Chondrocyte (in vitro differentiated cells): ENCODE measurements at regions not wholly inside any gene's neighbourhood (a gene's known extent, or its start where the extent isn't known, plus 50 kb on each side); places are given as distances from the start of the nearest gene placed in this dataset.

Experiments used
- DNase-seq: peaks from one replicate; pipeline ENCODE4 v3.0.0; 2021; ENCODE audit warnings: mixed read lengths, low spot score
- H3K27ac Mint-ChIP-seq: one replicate; pipeline ENCODE4 v1.8.0; 2021; ENCODE audit warnings: mild to moderate bottlenecking, moderate library complexity, mixed read lengths; ENCODE audit not compliant: unreplicated experiment
- H3K27me3 Mint-ChIP-seq: 2 replicates; pipeline ENCODE4 v1.8.0; 2021; ENCODE audit warnings: low read depth, mixed read lengths
- H3K36me3 Mint-ChIP-seq: 2 replicates; pipeline ENCODE4 v1.8.0; 2021; ENCODE audit warnings: low read depth, mixed read lengths
- H3K4me1 Mint-ChIP-seq: 2 replicates; pipeline ENCODE4 v1.8.0; 2021; ENCODE audit warnings: low read depth, mild to moderate bottlenecking, mixed read lengths
- H3K4me3 Mint-ChIP-seq: one replicate; pipeline ENCODE4 v1.8.0; 2021; ENCODE audit warnings: mild to moderate bottlenecking, moderate library complexity, mixed read lengths; ENCODE audit not compliant: unreplicated experiment
- H3K9me3 Mint-ChIP-seq: 2 replicates; pipeline ENCODE4 v1.8.0; 2021; ENCODE audit warnings: low read depth, mixed read lengths
- TF ChIP-seq, protein P1 (sequence below): fragments of 200-600 bp; sonication (generic); IDR thresholded peaks from 2 replicates; pipeline ENCODE4 v1.5.0; 2021; ENCODE audit warnings: antibody characterized with exemption, mild to moderate bottlenecking, moderate library complexity

DNA sequence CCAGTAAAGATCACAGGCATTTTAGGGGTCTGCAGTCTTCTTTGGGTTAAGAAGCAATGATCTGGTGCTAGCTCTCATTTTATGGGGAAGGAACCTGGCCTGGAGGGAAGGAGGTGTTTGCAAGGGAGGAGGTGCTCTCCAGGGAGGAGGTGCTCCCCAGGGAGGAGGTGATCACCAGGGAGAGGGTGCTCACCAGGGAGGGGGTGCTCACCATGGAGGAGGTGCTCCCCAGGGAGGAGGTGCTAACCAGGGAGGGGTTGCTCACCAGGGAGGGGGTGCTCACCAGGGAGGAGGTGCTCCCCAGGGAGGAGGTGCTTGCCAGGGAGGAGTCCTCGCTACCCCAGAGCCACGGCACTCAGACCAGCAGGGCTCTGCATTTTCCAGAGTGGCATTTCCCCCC is 115.7 kb downstream of the TLE3 start:
- H3K4me1 Mint-ChIP-seq = peaks cover 2% of the 10 kb centered on the region
- H3K36me3 Mint-ChIP-seq = peaks cover 2% of the 10 kb centered on the region
- peaks cover 25% of the 10 kb centered on the region for H3K27me3 Mint-ChIP-seq
- no peak for DNase-seq
- H3K9me3 Mint-ChIP-seq = no peaks in the 10 kb centered on the region
- no peak overlapping the region for H3K4me3 Mint-ChIP-seq
- no peak overlapping the region for H3K27ac Mint-ChIP-seq
- TF ChIP-seq, protein P1, sequence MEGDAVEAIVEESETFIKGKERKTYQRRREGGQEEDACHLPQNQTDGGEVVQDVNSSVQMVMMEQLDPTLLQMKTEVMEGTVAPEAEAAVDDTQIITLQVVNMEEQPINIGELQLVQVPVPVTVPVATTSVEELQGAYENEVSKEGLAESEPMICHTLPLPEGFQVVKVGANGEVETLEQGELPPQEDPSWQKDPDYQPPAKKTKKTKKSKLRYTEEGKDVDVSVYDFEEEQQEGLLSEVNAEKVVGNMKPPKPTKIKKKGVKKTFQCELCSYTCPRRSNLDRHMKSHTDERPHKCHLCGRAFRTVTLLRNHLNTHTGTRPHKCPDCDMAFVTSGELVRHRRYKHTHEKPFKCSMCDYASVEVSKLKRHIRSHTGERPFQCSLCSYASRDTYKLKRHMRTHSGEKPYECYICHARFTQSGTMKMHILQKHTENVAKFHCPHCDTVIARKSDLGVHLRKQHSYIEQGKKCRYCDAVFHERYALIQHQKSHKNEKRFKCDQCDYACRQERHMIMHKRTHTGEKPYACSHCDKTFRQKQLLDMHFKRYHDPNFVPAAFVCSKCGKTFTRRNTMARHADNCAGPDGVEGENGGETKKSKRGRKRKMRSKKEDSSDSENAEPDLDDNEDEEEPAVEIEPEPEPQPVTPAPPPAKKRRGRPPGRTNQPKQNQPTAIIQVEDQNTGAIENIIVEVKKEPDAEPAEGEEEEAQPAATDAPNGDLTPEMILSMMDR = no peak

DNA sequence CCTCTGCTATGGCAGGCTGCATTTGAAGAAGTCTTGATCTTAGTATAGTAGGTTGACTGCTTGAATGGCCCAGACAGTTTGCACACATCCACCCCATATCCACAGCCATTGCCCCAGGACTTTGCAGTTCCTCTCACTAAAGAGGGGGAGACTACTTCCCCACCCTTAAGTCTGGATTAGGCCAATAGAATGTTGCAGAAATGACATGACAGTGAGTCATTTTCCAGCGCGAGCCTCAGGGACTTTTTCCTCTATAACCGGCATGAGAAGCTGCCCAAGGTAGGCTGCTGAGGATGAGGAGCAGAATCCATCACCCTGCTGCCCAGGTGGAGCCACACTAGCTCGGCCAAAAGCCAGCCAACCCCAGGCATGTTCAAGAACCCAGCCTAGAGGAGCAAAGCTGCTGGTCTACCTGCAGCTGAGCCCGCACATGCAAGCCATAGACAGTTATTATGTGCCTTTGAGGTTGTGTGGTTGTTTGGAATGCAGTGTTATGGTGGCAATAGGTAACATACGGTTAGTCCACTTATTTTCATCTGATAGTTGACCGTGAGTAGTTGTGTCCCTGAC is 113.9 kb downstream of the TLE3 start:
- Mint-ChIP-seq H3K27me3 (peaks cover 26% of the 10 kb centered on the region), H3K4me1 (peaks cover 2% of the 10 kb centered on the region), H3K9me3 (no peaks in the 10 kb centered on the region), H3K36me3 (peaks cover 2% of the 10 kb centered on the region), H3K4me3 (no peak overlapping the region), H3K27ac (no peak overlapping the region)
- no peak for DNase-seq
- TF ChIP-seq, protein P1 = no peak

DNA sequence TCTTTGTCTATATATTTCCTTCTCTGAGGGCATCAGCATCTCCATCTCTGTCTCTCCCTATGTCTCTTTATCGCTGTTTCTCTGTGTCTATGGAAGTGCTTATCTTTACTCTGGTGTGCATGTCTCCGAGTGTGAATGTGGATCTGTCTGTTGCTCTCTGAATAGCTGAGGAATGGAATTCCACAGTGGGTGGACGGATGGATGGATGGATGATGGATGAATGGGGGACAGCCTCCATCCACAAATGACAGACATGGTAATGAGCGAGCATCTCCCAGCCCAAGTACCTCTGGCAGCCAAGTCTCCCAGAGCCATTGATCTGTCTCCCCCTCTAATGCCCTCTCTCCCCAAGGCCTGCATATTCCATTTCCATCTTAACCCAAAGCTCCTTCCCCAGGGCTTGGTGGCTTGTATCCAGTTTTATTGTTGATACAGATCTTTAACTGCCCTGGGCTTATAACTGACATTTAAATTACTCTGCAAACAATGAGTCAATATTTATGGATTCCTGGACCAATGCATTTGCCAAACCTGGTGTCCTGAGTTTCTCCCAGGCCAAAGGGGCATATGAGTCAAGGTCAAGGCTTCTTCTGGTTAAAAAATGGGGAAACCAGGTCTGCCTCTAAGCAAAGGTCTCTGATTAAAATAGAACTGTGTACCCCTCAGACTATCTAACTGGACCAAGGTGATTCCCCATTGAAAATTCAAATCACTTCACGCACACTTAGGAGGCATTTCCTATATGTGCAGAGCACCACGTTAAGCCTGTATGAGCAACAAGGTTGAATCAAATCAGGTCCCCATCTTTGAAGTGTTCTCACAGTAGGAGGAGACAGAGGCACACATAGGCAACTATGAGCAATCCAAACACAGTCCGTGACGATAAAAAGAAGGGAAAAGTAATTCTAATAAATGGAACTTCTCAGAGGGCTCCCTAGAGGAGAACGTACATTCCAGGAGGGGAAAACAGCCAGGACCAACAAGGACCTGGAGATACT is 109.9 kb downstream of the TLE3 start:
- H3K4me3 Mint-ChIP-seq = no peak overlapping the region
- TF ChIP-seq, protein P1 = no peak
- peaks cover 36% of the 10 kb centered on the region for H3K27me3 Mint-ChIP-seq
- H3K9me3 Mint-ChIP-seq = no peaks in the 10 kb centered on the region
- no peaks in the 10 kb centered on the region for H3K4me1 Mint-ChIP-seq
- peaks cover 2% of the 10 kb centered on the region for H3K36me3 Mint-ChIP-seq
- no peak overlapping the region for H3K27ac Mint-ChIP-seq
- DNase-seq = no peak

DNA sequence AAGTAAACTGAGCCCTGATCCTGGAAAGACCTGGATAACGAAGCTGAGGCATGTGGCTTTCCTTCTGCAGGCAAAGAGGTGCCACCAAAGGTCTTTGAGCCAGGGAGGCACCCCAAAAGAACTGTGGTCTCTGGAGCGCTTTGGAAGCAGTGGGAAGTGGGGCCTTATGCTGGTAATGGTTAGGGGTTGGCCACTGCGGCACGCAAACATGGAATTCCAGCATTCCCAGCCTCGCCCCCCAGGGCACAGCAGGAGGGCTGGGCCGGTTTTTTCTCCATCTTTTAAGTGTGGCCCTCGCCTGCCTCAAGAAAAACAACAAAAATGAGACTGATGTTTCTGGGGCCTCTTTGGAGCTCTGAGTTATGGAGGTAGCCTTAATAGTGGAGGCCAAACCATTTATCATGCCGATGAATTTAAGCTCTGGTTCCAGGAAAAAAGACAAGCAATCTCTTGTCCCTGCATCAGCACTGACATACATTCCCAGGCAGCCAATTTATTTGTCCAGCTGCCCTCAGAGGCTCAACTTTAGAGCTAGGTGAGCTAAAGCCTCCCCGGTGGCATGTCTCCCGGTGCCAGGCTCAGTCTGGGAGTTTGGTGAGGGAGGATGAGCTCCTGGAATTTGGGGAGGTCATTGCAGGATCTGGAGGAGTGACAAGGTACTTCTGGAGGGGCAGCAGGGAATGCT is 109.0 kb downstream of the TLE3 start:
- Mint-ChIP-seq H3K4me3 (no peak overlapping the region), H3K27ac (no peak overlapping the region), H3K27me3 (peaks cover 37% of the 10 kb centered on the region), H3K9me3 (no peaks in the 10 kb centered on the region), H3K36me3 (peaks cover 2% of the 10 kb centered on the region), H3K4me1 (no peaks in the 10 kb centered on the region)
- TF ChIP-seq, protein P1 = no peak
- DNase-seq = no peak
